PC-3 (cell line): ENCODE measurements at regions not wholly inside any gene's neighbourhood (a gene's known extent, or its start where the extent isn't known, plus 50 kb on each side); places are given as distances from the start of the nearest gene placed in this dataset.

Source experiments
- CTCF ChIP-seq: fragments of 300-600 bp; sonication (generic); conservative IDR thresholded peaks from 2 replicates; pipeline ENCODE4 v1.5.1; 2017; ENCODE audit warnings: antibody characterized with exemption, low read depth, mild to moderate bottlenecking, low read length
- EZH2 ChIP-seq: fragments of 300-600 bp; sonication (generic); IDR thresholded peaks from one replicate; pipeline ENCODE4 v1.6.1; 2017; ENCODE audit warnings: antibody characterized with exemption, mild to moderate bottlenecking, low read length; ENCODE audit not compliant: unreplicated experiment
- EZH2phosphoT487 ChIP-seq: fragments of 300-600 bp; sonication (generic); IDR thresholded peaks from 2 replicates; pipeline ENCODE4 v1.6.1; 2018; ENCODE audit warnings: mild to moderate bottlenecking, antibody characterized with exemption, low read length, borderline replicate concordance

- TF ChIP-seq CTCF (no peak), EZH2 (no peak), EZH2phosphoT487 (no peak)
Measured at GRCh38 chr7:119647286-119647685, 625.7 kb upstream of the KCND2 start.
